SU-DHL-6 (cell line): ENCODE measurements at regions not wholly inside any gene's neighbourhood (a gene's known extent, or its start where the extent isn't known, plus 50 kb on each side); places are given as distances from the start of the nearest gene placed in this dataset.

Experiments
- H2AFZ ChIP-seq: fragments of 200-600 bp; sonication (generic); 2 replicates; pipeline ENCODE4 v1.6.1; 2014; ENCODE audit warnings: low read depth, mild to moderate bottlenecking, moderate library complexity, mixed read lengths, antibody characterized with exemption, low read length; ENCODE audit not compliant: severe bottlenecking
- H3F3A ChIP-seq: fragments of 200-600 bp; shearing (Covaris generic); 2 replicates; pipeline ENCODE4 v1.6.0; 2016; ENCODE audit warnings: antibody characterized with exemption, mild to moderate bottlenecking; ENCODE audit not compliant: insufficient read depth
- H3K27ac ChIP-seq: fragments of 200-600 bp; sonication (generic); 2 replicates; pipeline ENCODE4 v1.5.1; 2016; ENCODE audit warnings: low read depth, mild to moderate bottlenecking, low read length, moderate library complexity, mixed read lengths
- H3K27me3 ChIP-seq: fragments of 200-600 bp; sonication (generic), shearing (Covaris generic); 2 replicates; pipeline ENCODE4 v1.6.0; 2014; ENCODE audit warnings: mild to moderate bottlenecking, low read length
- H3K36me3 ChIP-seq: fragments of 200-600 bp; sonication (generic); 2 replicates; pipeline ENCODE4 v1.6.1; 2014; ENCODE audit warnings: mild to moderate bottlenecking, low read length, mixed read lengths
- H3K4me2 ChIP-seq: fragments of 300-600, 200-600 bp; shearing (Covaris generic), sonication (generic); 2 replicates; pipeline ENCODE4 v1.6.0; 2014; ENCODE audit warnings: low read length, low read depth, mild to moderate bottlenecking; ENCODE audit not compliant: poor library complexity, severe bottlenecking
- H3K4me3 ChIP-seq: fragments of 200-600 bp; sonication (generic); 2 replicates; pipeline ENCODE4 v1.5.1; 2014; ENCODE audit warnings: antibody characterized with exemption, low read length, mild to moderate bottlenecking, mixed read lengths; ENCODE audit not compliant: insufficient read depth, poor library complexity, severe bottlenecking
- H3K79me2 ChIP-seq: fragments of 200-600 bp; sonication (generic); 2 replicates; pipeline ENCODE4 v1.6.1; 2014; ENCODE audit warnings: mild to moderate bottlenecking, low read length, moderate library complexity; ENCODE audit not compliant: insufficient read depth
- H3K9ac ChIP-seq: fragments of 200-600 bp; sonication (generic); 2 replicates; pipeline ENCODE4 v1.7.0; 2014; ENCODE audit warnings: mild to moderate bottlenecking, low read length
- H3K9me2 ChIP-seq: fragments of 200-600 bp; sonication (generic); replicated peaks from 2 replicates; pipeline ENCODE4 v1.6.1; 2014; ENCODE audit warnings: low read length; ENCODE audit not compliant: insufficient read depth
- H3K9me3 ChIP-seq: fragments of 200-600 bp; sonication (generic); 2 replicates; pipeline ENCODE4 v1.6.1; 2014; ENCODE audit warnings: low read length, mixed read lengths; ENCODE audit not compliant: insufficient read depth
- H4K20me1 ChIP-seq: fragments of 200-600 bp; sonication (generic); 2 replicates; pipeline ENCODE4 v1.6.1; 2014; ENCODE audit warnings: low read depth, mild to moderate bottlenecking, antibody characterized with exemption, low read length, moderate library complexity, mixed read lengths
- CTCF ChIP-seq: fragments of 200-600 bp; sonication (generic); IDR thresholded peaks from one replicate; pipeline ENCODE4 v1.5.1; 2017; ENCODE audit warnings: antibody characterized with exemption, mild to moderate bottlenecking, low read length, moderate library complexity; ENCODE audit not compliant: insufficient read depth, poor library complexity, severe bottlenecking
- EZH2phosphoT487 ChIP-seq: fragments of 200-600 bp; sonication (generic), shearing (Covaris generic); conservative IDR thresholded peaks from 2 replicates; pipeline ENCODE4 v1.6.1; 2018; ENCODE audit warnings: mild to moderate bottlenecking, antibody characterized with exemption, low read length, moderate library complexity, mixed read lengths

- Histone ChIP-seq H3K9ac (no peak overlapping the region), H3F3A (no peaks in the 10 kb centered on the region), H3K27me3 (no peaks in the 10 kb centered on the region), H3K79me2 (no peaks in the 10 kb centered on the region), H3K9me3 (no peaks in the 10 kb centered on the region), H3K27ac (no peak overlapping the region), H3K36me3 (no peaks in the 10 kb centered on the region), H3K4me2 (no peak overlapping the region), H2AFZ (no peak overlapping the region), H3K4me3 (no peak overlapping the region), H3K9me2 (no peaks in the 10 kb centered on the region), H4K20me1 (no peaks in the 10 kb centered on the region)
- TF ChIP-seq CTCF (no peak), EZH2phosphoT487 (no peak)
Measured at GRCh38 chr3:103393395-103394186, 958.8 kb downstream of the ZPLD1 start.

DNA sequence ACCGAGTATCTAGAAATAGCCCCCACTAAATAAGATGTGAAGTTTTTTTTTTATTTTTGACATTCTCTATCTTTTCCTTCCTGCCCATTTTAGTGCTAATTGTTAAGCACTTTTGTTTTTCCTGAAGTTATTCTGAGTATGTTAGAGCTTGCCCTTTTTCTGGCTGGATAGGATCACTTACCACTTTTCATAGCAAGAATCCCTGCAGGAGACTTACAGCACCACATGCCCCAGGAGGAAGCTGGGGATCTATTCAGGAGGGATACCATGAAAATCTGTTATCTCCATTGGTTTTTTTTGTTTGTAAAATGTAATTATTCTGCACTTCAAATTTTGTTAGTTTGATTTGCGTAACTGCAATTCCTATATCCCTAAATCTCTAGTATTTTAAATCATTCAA is 968.4 kb downstream of the ZPLD1 start:
- Histone ChIP-seq H3K27me3 (no peaks in the 10 kb centered on the region), H3K36me3 (no peaks in the 10 kb centered on the region), H4K20me1 (no peaks in the 10 kb centered on the region), H3K9me2 (no peaks in the 10 kb centered on the region), H3K9ac (no peak overlapping the region), H3K4me2 (no peak overlapping the region), H3K9me3 (no peaks in the 10 kb centered on the region), H3K27ac (no peak overlapping the region), H3K79me2 (no peaks in the 10 kb centered on the region), H3F3A (no peaks in the 10 kb centered on the region), H2AFZ (no peak overlapping the region), H3K4me3 (no peak overlapping the region)
- TF ChIP-seq CTCF = no peak

DNA sequence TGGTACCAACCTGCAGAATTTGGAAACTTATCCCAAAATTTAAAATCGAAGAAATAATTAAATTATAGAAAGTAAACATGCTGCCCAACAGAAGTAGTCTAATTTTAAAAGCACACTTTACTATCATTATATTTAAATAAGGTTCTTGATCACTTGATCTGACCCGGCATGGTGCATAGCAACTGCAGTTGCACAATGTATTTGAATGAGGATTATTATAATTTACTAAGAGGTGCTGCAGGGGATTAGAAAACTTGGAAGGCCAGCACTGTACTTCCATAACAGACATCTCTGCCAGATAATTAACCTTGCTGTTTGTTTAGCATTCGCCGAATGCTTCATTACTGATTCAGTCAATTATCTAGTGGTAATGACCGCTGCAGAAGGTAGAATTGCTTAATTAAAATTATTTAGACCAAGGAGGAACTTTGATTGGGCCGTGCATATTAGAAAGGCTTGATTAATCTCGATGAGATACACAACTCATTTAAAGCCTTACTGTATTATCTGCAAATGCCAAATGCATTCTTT is 971.6 kb downstream of the ZPLD1 start:
- TF ChIP-seq EZH2phosphoT487 (no peak), CTCF (no peak)
- no peak overlapping the region for H3K9ac ChIP-seq
- no peak overlapping the region for H3K4me3 ChIP-seq
- no peaks in the 10 kb centered on the region for H3K27me3 ChIP-seq
- H3K36me3 ChIP-seq = no peaks in the 10 kb centered on the region
- H2AFZ ChIP-seq = no peak overlapping the region
- no peaks in the 10 kb centered on the region for H3K79me2 ChIP-seq
- no peaks in the 10 kb centered on the region for H3K9me2 ChIP-seq
- H3K27ac ChIP-seq = no peak overlapping the region
- H4K20me1 ChIP-seq = no peaks in the 10 kb centered on the region
- H3K9me3 ChIP-seq = no peaks in the 10 kb centered on the region
- no peaks in the 10 kb centered on the region for H3F3A ChIP-seq
- no peak overlapping the region for H3K4me2 ChIP-seq
